ENCODE measurements at regions not wholly inside any gene's neighbourhood (a gene's known extent, or its start where the extent isn't known, plus 50 kb on each side); places are given as distances from the start of the nearest gene placed in this dataset.

GRCh38 chr7:25868509-25868908 lies 283.5 kb upstream of the NFE2L3 start:
- TF ChIP-seq POLR2AphosphoS5 (IDR thresholded peaks at IDR 0.05) (no peak), CTCF (IDR thresholded peaks at IDR 0.05) (no peak)

All from sigmoid colon (tissue), 4 donors.